ENCODE measurements at regions not wholly inside any gene's neighbourhood (a gene's known extent, or its start where the extent isn't known, plus 50 kb on each side); places are given as distances from the start of the nearest gene placed in this dataset.

DNA sequence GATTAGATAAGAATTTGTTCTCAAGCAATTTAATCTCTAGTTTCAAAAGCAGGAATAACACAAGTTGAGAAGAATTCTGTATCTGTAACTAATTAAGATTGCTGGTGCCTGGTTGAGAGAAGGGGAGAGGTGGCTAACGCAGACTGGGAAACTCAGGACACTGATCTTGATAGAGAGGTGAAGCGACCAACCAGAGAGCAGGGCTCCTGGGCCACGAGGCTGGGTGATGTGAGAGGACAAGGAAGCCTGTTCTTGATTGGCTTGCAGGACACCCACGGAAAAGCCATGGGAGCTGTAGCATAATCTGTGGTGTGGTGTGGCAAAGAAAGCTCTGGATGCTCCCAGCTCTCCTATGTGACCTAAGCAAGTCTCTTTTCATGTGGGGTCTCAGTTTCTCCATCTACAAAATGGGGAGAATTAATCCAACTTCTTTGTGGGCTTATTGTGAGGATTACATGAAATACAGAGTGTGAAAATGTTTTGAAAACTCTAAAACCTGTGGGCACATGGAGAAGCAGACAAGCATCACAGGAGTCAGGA is 594.1 kb upstream of the BRINP1 start:
- CTCF ChIA-PET: interaction anchor here (0.8 to 1.6 kb wide), 3 partner anchors 108 to 336 kb away, joined by 3 read pairs; no protein-coding TSS in a partner anchor
- Mint-ChIP-seq H3K9me3 (peaks cover 14% of the 10 kb centered on the region), H3K27me3 (ENCODE audit: low read depth) (peaks cover 3% of the 10 kb centered on the region; the same call in 1 of the 2 replicates), H3K4me3 (no peak overlapping the region), H3K36me3 (peaks cover 17% of the 10 kb centered on the region), H3K27ac (peak overlapping the region; percentile 89), H3K4me1 (peaks cover 44% of the 10 kb centered on the region)
- POLR2A ChIA-PET: no interaction called here
- DNase-seq (ENCODE audit: low spot score) (peak; percentile 38), ATAC-seq (peak; percentile 71)
- TF ChIP-seq, protein P1, sequence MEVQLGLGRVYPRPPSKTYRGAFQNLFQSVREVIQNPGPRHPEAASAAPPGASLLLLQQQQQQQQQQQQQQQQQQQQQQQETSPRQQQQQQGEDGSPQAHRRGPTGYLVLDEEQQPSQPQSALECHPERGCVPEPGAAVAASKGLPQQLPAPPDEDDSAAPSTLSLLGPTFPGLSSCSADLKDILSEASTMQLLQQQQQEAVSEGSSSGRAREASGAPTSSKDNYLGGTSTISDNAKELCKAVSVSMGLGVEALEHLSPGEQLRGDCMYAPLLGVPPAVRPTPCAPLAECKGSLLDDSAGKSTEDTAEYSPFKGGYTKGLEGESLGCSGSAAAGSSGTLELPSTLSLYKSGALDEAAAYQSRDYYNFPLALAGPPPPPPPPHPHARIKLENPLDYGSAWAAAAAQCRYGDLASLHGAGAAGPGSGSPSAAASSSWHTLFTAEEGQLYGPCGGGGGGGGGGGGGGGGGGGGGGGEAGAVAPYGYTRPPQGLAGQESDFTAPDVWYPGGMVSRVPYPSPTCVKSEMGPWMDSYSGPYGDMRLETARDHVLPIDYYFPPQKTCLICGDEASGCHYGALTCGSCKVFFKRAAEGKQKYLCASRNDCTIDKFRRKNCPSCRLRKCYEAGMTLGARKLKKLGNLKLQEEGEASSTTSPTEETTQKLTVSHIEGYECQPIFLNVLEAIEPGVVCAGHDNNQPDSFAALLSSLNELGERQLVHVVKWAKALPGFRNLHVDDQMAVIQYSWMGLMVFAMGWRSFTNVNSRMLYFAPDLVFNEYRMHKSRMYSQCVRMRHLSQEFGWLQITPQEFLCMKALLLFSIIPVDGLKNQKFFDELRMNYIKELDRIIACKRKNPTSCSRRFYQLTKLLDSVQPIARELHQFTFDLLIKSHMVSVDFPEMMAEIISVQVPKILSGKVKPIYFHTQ (CRISPR knock-in tag; IDR thresholded peaks at IDR 0.05): no peak
- TF ChIP-seq, protein P2, sequence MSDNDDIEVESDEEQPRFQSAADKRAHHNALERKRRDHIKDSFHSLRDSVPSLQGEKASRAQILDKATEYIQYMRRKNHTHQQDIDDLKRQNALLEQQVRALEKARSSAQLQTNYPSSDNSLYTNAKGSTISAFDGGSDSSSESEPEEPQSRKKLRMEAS (CRISPR knock-in tag; IDR thresholded peaks at IDR 0.05): 0 out of 2 replicates have a peak, but pooled peaks have one; percentile 5
- TF ChIP-seq, protein P3, sequence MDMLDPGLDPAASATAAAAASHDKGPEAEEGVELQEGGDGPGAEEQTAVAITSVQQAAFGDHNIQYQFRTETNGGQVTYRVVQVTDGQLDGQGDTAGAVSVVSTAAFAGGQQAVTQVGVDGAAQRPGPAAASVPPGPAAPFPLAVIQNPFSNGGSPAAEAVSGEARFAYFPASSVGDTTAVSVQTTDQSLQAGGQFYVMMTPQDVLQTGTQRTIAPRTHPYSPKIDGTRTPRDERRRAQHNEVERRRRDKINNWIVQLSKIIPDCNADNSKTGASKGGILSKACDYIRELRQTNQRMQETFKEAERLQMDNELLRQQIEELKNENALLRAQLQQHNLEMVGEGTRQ (CRISPR knock-in tag; IDR thresholded peaks at IDR 0.05): no peak
- TF ChIP-seq TEAD1 (CRISPR knock-in tag; IDR thresholded peaks at IDR 0.05): no peak
- TF ChIP-seq NFE2L1 (CRISPR knock-in tag; IDR thresholded peaks at IDR 0.05): no peak
- no peak for TF ChIP-seq MXD4 (CRISPR knock-in tag; IDR thresholded peaks at IDR 0.05; ENCODE audit: borderline replicate concordance)
- 0 out of 2 replicates have a peak, but pooled peaks have one; percentile 70 for TF ChIP-seq GTF2I (CRISPR knock-in tag; conservative IDR thresholded peaks at IDR 0.05)
- TF ChIP-seq, protein P4, sequence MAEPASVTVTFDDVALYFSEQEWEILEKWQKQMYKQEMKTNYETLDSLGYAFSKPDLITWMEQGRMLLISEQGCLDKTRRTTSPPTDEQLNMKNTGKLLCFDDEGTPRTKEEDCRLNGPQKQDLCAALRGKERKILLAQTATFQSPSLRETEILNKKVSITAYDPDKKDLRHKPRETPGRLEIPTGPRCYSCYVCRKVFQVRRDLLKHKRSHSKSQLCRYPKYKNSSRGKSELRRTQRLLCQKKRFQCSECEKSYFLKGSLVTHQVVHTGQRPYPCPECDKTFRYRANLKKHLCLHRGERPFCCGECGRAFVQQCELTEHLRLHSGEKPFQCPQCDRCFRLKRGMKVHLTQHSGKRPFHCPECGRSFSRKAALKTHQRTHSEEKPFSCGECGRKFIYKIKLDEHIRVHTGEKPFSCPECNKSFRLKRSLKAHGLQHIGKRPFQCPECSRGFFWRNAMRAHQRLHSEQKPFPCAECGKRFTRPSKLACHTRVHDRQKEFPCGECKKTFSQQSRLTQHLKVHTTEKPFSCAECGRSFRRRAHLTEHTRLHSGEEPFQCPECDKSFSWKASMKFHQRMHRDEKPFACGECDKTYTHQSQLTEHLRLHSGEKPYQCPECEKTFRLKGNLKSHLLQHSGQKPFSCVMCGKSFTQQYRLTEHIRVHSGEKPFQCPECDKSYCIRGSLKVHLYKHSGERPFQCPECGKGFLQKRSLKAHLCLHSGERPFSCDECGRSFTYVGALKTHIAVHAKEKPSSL (CRISPR knock-in tag; conservative IDR thresholded peaks at IDR 0.05): no peak
- TF ChIP-seq, protein P5, sequence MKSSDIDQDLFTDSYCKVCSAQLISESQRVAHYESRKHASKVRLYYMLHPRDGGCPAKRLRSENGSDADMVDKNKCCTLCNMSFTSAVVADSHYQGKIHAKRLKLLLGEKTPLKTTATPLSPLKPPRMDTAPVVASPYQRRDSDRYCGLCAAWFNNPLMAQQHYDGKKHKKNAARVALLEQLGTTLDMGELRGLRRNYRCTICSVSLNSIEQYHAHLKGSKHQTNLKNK (CRISPR knock-in tag; IDR thresholded peaks at IDR 0.05): no peak
- peak; percentile 64 for TF ChIP-seq NFYB (CRISPR knock-in tag; conservative IDR thresholded peaks at IDR 0.05; ENCODE audit: low read depth)
- TF ChIP-seq, protein P6, sequence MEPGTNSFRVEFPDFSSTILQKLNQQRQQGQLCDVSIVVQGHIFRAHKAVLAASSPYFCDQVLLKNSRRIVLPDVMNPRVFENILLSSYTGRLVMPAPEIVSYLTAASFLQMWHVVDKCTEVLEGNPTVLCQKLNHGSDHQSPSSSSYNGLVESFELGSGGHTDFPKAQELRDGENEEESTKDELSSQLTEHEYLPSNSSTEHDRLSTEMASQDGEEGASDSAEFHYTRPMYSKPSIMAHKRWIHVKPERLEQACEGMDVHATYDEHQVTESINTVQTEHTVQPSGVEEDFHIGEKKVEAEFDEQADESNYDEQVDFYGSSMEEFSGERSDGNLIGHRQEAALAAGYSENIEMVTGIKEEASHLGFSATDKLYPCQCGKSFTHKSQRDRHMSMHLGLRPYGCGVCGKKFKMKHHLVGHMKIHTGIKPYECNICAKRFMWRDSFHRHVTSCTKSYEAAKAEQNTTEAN (CRISPR knock-in tag; IDR thresholded peaks at IDR 0.05): no peak

DNA sequence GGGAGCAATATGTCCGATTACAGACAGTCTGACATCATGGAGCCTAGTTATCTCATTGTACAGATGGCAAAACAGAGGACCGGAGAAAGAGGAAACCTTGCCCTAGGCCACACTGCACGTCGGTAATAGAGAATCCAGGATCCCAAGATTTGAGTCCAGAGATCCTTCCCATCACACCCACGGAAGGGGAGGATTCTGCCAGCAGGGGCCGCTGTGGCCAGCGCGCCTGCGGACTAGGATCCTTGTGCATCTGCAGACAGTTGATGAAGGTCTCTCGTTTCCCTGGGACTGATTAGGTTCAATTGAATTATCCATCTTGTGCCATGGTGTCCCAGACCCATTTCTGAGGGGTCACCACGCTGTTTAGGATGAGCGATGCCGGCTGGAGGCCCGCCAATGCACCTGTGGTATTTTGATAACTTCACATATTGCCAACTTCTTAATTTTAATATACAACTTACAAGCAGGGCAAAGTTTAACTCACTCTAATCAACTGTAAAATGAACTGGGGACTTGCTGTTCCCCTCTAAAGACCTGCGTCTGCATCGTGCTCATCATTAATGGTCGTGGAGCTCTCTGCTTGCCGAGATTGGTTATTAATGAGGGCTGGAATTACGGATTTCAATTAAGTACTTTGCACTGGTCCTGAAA is 592.7 kb upstream of the BRINP1 start:
- Mint-ChIP-seq H3K27me3 (ENCODE audit: low read depth) (peaks cover 3% of the 10 kb centered on the region; the same call in 1 of the 2 replicates), H3K4me3 (no peak overlapping the region), H3K4me1 (peaks cover 38% of the 10 kb centered on the region), H3K36me3 (peaks cover 9% of the 10 kb centered on the region), H3K27ac (peak overlapping the region; percentile 22), H3K9me3 (peaks cover 9% of the 10 kb centered on the region)
- peak; percentile 58; the same call in 1 of the 2 replicates for TF ChIP-seq ZNF317 (CRISPR knock-in tag; IDR thresholded peaks at IDR 0.05; ENCODE audit: borderline replicate concordance, low read depth)
- TF ChIP-seq, protein P7, sequence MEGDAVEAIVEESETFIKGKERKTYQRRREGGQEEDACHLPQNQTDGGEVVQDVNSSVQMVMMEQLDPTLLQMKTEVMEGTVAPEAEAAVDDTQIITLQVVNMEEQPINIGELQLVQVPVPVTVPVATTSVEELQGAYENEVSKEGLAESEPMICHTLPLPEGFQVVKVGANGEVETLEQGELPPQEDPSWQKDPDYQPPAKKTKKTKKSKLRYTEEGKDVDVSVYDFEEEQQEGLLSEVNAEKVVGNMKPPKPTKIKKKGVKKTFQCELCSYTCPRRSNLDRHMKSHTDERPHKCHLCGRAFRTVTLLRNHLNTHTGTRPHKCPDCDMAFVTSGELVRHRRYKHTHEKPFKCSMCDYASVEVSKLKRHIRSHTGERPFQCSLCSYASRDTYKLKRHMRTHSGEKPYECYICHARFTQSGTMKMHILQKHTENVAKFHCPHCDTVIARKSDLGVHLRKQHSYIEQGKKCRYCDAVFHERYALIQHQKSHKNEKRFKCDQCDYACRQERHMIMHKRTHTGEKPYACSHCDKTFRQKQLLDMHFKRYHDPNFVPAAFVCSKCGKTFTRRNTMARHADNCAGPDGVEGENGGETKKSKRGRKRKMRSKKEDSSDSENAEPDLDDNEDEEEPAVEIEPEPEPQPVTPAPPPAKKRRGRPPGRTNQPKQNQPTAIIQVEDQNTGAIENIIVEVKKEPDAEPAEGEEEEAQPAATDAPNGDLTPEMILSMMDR (IDR thresholded peaks at IDR 0.05): peak; percentile 62; the same call in 1 of the 2 replicates
- TF ChIP-seq, protein P8, sequence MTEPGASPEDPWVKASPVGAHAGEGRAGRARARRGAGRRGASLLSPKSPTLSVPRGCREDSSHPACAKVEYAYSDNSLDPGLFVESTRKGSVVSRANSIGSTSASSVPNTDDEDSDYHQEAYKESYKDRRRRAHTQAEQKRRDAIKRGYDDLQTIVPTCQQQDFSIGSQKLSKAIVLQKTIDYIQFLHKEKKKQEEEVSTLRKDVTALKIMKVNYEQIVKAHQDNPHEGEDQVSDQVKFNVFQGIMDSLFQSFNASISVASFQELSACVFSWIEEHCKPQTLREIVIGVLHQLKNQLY (CRISPR knock-in tag; IDR thresholded peaks at IDR 0.05): no peak
- ChIA-PET POLR2A (no interaction called here), CTCF (interaction anchor here (1.0 to 1.6 kb wide), 2 partner anchors 110 to 147 kb away, joined by 3 read pairs; no protein-coding TSS in a partner anchor)
- ATAC-seq: peak; percentile 43
- peak; percentile 84 for DNase-seq (ENCODE audit: low spot score)
